GM12878 (cell line): ENCODE measurements at regions not wholly inside any gene's neighbourhood (a gene's known extent, or its start where the extent isn't known, plus 50 kb on each side); places are given as distances from the start of the nearest gene placed in this dataset.

Experiments used
- ATAC-seq: fragments of 200-7000 bp; cut with Tn5 transposase; 3 replicates; pipeline ENCODE4 v1.9.1; 2020; ENCODE audit warnings: mild to moderate bottlenecking, moderate library complexity
- BruUV-seq: library from RNA; stranded (reverse); fragments of 400-500 nt; replicated peaks from 2 replicates; lab custom pipeline; 2021; lab: Mats Ljungman, UMichigan
- CTCF ChIA-PET: fragments of 300-600 bp; sonication (Branson Sonifier 250); formaldehyde crosslinking; extraction: SDS; loops from one replicate; lab custom pipeline; 2021; ENCODE audit warnings: inconsistent platforms; lab: Yijun Ruan, JAX
- POLR2A ChIA-PET: fragments of 350-600 bp; formaldehyde crosslinking; extraction: SDS; loops from one replicate; lab custom pipeline; 2021; ENCODE audit warnings: inconsistent platforms; lab: Charles Lee
- RAD21 ChIA-PET: fragments of 300-600 bp; sonication (Branson Sonifier 250); formaldehyde crosslinking; loops from one replicate; lab custom pipeline; 2023; ENCODE audit warnings: antibody characterized with exemption; ENCODE audit not compliant: unreplicated experiment; lab: Charles Lee
- SMC1A ChIA-PET: fragments of 300-600 bp; sonication (Branson Sonifier 250); formaldehyde crosslinking; loops from one replicate; lab custom pipeline; 2023; ENCODE audit not compliant: unreplicated experiment, uncharacterized antibody; lab: Charles Lee
- DNase-seq: peaks from one replicate; pipeline ENCODE4 v3.0.0-alpha.2; 2011; ENCODE audit warnings: low read depth, low spot score
- FAIRE-seq: peaks from 3 replicates; lab custom pipeline; 2011; peaks lifted over from hg19 to GRCh38; lab: Jason Lieb, UNC
- H2AFZ ChIP-seq: 2 replicates; pipeline ENCODE4 v1.6.0; 2011; ENCODE audit warnings: low read depth, low read length, control low read depth; ENCODE audit not compliant: control insufficient read depth
- H3K27ac ChIP-seq: 2 replicates; pipeline ENCODE4 v1.5.1; 2011; ENCODE audit warnings: control low read depth; ENCODE audit not compliant: control insufficient read depth, insufficient read depth
- H3K27me3 ChIP-seq, 2 experiments: replicated peaks in 1 of 2; 2 replicates each; pipeline versions ENCODE4 v1.6.0 to v1.6.1; 2011; ENCODE audit warnings: low read length in 1 of 2; ENCODE audit not compliant: control insufficient read depth in 2 of 2, insufficient read depth in 2 of 2
- H3K36me3 ChIP-seq, 2 experiments: 2 replicates each; pipeline ENCODE4 v1.5.1; 2011; ENCODE audit warnings: low read length in 1 of 2; ENCODE audit not compliant: control insufficient read depth in 2 of 2, insufficient read depth in 2 of 2
- H3K4me1 ChIP-seq: 2 replicates; pipeline ENCODE4 v1.6.1; 2011; ENCODE audit warnings: mild to moderate bottlenecking, low read length, moderate library complexity, mixed read lengths; ENCODE audit not compliant: control insufficient read depth, insufficient read depth
- H3K4me2 ChIP-seq: 2 replicates; pipeline ENCODE4 v1.6.0; 2011; ENCODE audit warnings: control low read depth; ENCODE audit not compliant: control insufficient read depth, insufficient read depth
- H3K4me3 ChIP-seq: fragments of 200-600 bp; sonication (generic); 2 replicates; pipeline ENCODE4 v1.5.1; 2016
- H3K79me2 ChIP-seq: 2 replicates; pipeline ENCODE4 v1.6.0; 2011; ENCODE audit warnings: low read length; ENCODE audit not compliant: control insufficient read depth, insufficient read depth
- H3K9ac ChIP-seq: 2 replicates; pipeline ENCODE4 v1.8.0; 2011; ENCODE audit warnings: low read length, control low read depth, mixed read lengths; ENCODE audit not compliant: control insufficient read depth, insufficient read depth
- H3K9me3 ChIP-seq: replicated peaks from 3 replicates; pipeline ENCODE4 v1.5.1; 2011; ENCODE audit warnings: mild to moderate bottlenecking, low read length; ENCODE audit not compliant: control insufficient read depth, insufficient read depth
- H4K20me1 ChIP-seq: 2 replicates; pipeline ENCODE4 v1.6.0; 2011; ENCODE audit not compliant: control insufficient read depth, insufficient read depth
- ATF2 ChIP-seq: IDR thresholded peaks from 2 replicates; pipeline ENCODE4 v1.6.1; 2012; ENCODE audit warnings: low read length, inconsistent platforms
- CTCF ChIP-seq, 3 experiments: IDR thresholded peaks in 2 of 3; conservative IDR thresholded peaks in 1 of 3; 2 replicates each; pipeline ENCODE4 v1.5.1; 2011; ENCODE audit warnings: low read depth in 3 of 3, low read length in 3 of 3, mild to moderate bottlenecking in 3 of 3, control low read depth in 2 of 3, moderate library complexity in 2 of 3, inconsistent platforms in 1 of 3, mixed read lengths in 1 of 3; ENCODE audit not compliant: control insufficient read depth in 2 of 3, insufficient read depth in 1 of 3; ENCODE audit errors: extremely low read depth in 1 of 3
- GATAD2B ChIP-seq: fragments of 450-650 bp; conservative IDR thresholded peaks from 2 replicates; pipeline ENCODE4 v1.6.1; 2017; ENCODE audit warnings: low read depth, mild to moderate bottlenecking, moderate library complexity
- IRF3 ChIP-seq: fragments of 450-650 bp; IDR thresholded peaks from 2 replicates; pipeline ENCODE4 v1.6.1; 2014; ENCODE audit warnings: mild to moderate bottlenecking
- POU2F2 ChIP-seq: IDR thresholded peaks from 3 replicates; pipeline ENCODE4 v1.6.1; 2011; ENCODE audit warnings: low read depth, mild to moderate bottlenecking, low read length, borderline replicate concordance
- RAD21 ChIP-seq: IDR thresholded peaks from 2 replicates; pipeline ENCODE4 v1.6.1; 2011; ENCODE audit warnings: mild to moderate bottlenecking, low read depth, low read length, moderate library complexity; ENCODE audit not compliant: insufficient read depth
- RCOR1 ChIP-seq: conservative IDR thresholded peaks from 2 replicates; pipeline ENCODE4 v1.6.1; 2012; ENCODE audit warnings: low read depth, low read length, improper control_type of control experiment
- SKIL ChIP-seq: fragments of 450-650 bp; IDR thresholded peaks from 2 replicates; pipeline ENCODE4 v1.6.1; 2017; ENCODE audit warnings: mild to moderate bottlenecking, low read depth, inconsistent platforms; ENCODE audit not compliant: poor library complexity, severe bottlenecking
- SMC3 ChIP-seq: IDR thresholded peaks from 2 replicates; pipeline ENCODE4 v1.6.1; 2011; ENCODE audit warnings: low read length, improper control_type of control experiment, borderline replicate concordance
- TBL1XR1 ChIP-seq: IDR thresholded peaks from 2 replicates; pipeline ENCODE4 v1.6.1; 2012; ENCODE audit warnings: low read depth, low read length, improper control_type of control experiment
- YY1 ChIP-seq: IDR thresholded peaks from 2 replicates; pipeline ENCODE4 v1.6.1; 2011; ENCODE audit warnings: low read depth, mild to moderate bottlenecking, low read length
- ZNF207 ChIP-seq: fragments of 450-650 bp; IDR thresholded peaks from 2 replicates; pipeline ENCODE4 v1.6.1; 2014; ENCODE audit warnings: antibody characterized with exemption, mild to moderate bottlenecking, borderline replicate concordance
- WGBS: methylation state at CpG from one replicate; pipeline ENCODE4 v1.1.6; 2016; ENCODE audit warnings: low lambda C conversion rate; ENCODE audit not compliant: insufficient replicate concordance, insufficient coverage; ENCODE audit errors: missing lambda C conversion rate; 5-methylcytosine and 5-hydroxymethylcytosine counted together
- in situ Hi-C: fragments of 300-500 bp; cut with MboI; formaldehyde crosslinking; loops from 9 replicates; pipeline ENCODE4 v1.14.3; 2018; ENCODE audit warnings: mixed read lengths
- intact Hi-C: fragments of 100-400 bp; cut with micrococcal nuclease; formaldehyde crosslinking; loops from one replicate; pipeline ENCODE4 v1.14.2; 2022; ENCODE audit not compliant: unreplicated experiment

- no peak for TF ChIP-seq RCOR1
- no peak for TF ChIP-seq GATAD2B
- no peak for TF ChIP-seq SKIL
- TF ChIP-seq IRF3 = no peak
- TF ChIP-seq SMC3 = peak; percentile 68; the same call in 1 of the 2 replicates
- no peak for TF ChIP-seq ZNF207
- TF ChIP-seq TBL1XR1 = peak; percentile 34; the same call in 1 of the 2 replicates
- peak; percentile 77 to 86 (median 79) for TF ChIP-seq CTCF (IDR thresholded peaks at IDR 0.05 in 2 of 3, conservative IDR thresholded peaks at IDR 0.05 in 1 of 3; ENCODE audit: control insufficient read depth in 2 of 3, extremely low read depth in 1 of 3, insufficient read depth in 1 of 3, low read depth in 3 of 3, low read length in 3 of 3)
- no peak for TF ChIP-seq ATF2
- no peak for TF ChIP-seq POU2F2
- TF ChIP-seq RAD21 = peak; percentile 91
- 0 out of 2 replicates have a peak, but pooled peaks have one; percentile 25 for TF ChIP-seq YY1
- TF ChIP-seq, all 136 proteins: peak for 5
- no peak overlapping the region for H3K4me3 ChIP-seq
- H4K20me1 ChIP-seq = no peaks in the 10 kb centered on the region
- CTCF ChIA-PET = interaction anchor here (0.6 to 3.3 kb wide), 35 partner anchors 8 to 529 kb away, joined by 3 to 39 read pairs (median 4); partner anchors contain the start of genes DHFR2 and NSUN3
- H3K79me2 ChIP-seq = no peaks in the 10 kb centered on the region
- POLR2A ChIA-PET = no interaction called here
- SMC1A ChIA-PET = interaction anchor here (0.6 to 2.1 kb wide), 11 partner anchors 15 to 934 kb away, joined by 3 to 6 read pairs (median 3); partner anchors contain the start of gene NSUN3
- H3K9me3 ChIP-seq = no peaks in the 10 kb centered on the region
- in situ Hi-C loops = no loop called here
- no peaks in the 10 kb centered on the region for H3K4me1 ChIP-seq
- RAD21 ChIA-PET = interaction anchor here (0.6 to 1.3 kb wide), 7 partner anchors 8 to 613 kb away, joined by 3 to 5 read pairs (median 3); no protein-coding TSS in a partner anchor
- H3K4me2 ChIP-seq = no peak overlapping the region
- H3K36me3 ChIP-seq = no peaks in the 10 kb centered on the region
- WGBS = 2% methylated on average over 5 of the region's 5 CpGs
- no peak overlapping the region for H2AFZ ChIP-seq
- DNase-seq (peak; percentile 7), FAIRE-seq (peak; percentile 86), ATAC-seq (peak; percentile 84)
- no peaks in the 10 kb centered on the region for H3K27me3 ChIP-seq
- H3K27ac ChIP-seq = no peak overlapping the region
- no peak overlapping the region for H3K9ac ChIP-seq
- intact Hi-C loops = loop anchor here (5.0 kb wide), 1 partner anchor 247 kb away; no protein-coding TSS in a partner anchor
- no TSS peak for BruUV-seq
These were observed 186.7 kb downstream of the NSUN3 start for GRCh38 chr3:94249491-94250079.
